GM21423 (cell line): ENCODE measurements at regions not wholly inside any gene's neighbourhood (a gene's known extent, or its start where the extent isn't known, plus 50 kb on each side); places are given as distances from the start of the nearest gene placed in this dataset.

Source experiments
- ATAC-seq: cut with Tn5 transposase; IDR thresholded peaks from one replicate; pipeline ENCODE4 v1.9.1; 2021; ENCODE audit warnings: mild to moderate bottlenecking, moderate library complexity; ENCODE audit not compliant: unreplicated experiment

DNA sequence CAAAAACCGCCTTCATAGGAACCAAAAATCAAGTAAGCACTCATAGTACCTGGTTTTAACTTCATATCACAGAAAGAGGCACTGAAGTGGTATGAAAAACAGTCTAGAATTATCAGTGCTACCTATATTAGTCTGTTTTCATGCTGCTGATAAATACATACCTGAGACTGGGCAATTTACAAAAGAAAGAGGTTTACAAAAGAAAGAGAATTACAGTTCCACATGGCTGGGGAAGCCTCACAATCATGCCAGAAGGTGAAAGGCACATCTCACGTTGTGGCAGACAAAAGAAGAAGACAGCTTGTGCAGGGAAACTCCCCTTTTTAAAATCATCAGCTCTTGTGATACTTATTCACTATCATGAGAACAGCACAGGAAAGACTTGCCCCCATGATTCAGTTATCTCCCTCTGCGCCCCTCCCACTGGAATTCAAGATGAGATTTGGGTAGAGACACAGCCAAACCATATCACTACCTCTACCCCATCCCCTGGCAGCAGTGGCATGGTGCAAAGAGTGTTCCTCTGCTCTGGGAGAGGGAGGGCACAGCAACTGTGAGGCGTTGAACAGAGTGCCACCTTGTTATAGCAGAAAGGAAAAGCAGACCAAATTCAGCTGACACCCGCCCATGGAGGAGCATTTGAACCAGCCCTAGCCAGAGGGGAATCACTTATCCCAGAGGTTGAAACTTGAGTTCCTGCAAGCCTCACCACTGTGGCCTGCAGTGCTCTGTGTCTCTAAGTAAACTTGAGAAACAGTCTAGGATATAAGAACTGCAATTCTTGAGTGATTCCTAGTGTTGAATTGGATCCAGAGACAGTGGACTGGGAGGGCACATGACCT is 61.9 kb upstream of the PTPRZ1 start:
- no peak for ATAC-seq

DNA sequence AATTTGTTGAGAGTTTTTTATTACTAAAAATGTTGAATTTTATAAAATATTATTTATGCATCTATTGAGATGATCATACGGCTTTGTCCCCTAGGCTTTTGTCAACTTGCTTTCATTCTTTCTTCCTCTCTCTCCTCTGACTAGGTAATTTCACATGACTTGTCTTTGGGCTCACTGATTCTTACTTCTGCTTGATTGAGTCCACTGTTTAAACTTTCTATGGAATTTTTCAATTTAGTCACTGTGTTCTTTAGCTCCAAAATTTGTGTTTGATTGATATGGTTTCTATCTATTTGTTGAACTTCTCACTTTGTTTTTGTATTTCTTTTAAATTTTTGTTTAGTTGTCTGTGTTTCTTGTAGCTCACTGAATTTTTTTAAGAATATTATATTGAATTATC is 65.9 kb upstream of the PTPRZ1 start:
- no peak for ATAC-seq

DNA sequence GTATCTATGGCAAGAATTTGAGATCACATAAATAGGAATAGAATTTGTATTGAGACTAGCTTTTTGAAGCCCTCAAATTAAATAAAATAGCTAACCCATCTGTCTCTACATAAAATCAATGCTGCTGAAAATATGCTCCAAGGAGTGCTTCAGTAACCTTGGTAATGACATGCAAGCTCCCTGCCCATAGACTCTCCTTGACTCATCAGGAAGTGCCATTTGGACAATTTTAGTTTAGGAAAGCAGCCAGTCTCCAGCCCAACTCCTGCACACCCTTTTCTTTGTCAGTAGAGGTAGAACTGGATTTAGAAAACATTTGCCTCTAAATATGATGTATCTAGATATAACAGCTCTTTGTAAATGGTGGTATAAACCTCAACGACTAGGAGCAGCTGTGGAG is 69.9 kb upstream of the PTPRZ1 start:
- ATAC-seq: no peak

DNA sequence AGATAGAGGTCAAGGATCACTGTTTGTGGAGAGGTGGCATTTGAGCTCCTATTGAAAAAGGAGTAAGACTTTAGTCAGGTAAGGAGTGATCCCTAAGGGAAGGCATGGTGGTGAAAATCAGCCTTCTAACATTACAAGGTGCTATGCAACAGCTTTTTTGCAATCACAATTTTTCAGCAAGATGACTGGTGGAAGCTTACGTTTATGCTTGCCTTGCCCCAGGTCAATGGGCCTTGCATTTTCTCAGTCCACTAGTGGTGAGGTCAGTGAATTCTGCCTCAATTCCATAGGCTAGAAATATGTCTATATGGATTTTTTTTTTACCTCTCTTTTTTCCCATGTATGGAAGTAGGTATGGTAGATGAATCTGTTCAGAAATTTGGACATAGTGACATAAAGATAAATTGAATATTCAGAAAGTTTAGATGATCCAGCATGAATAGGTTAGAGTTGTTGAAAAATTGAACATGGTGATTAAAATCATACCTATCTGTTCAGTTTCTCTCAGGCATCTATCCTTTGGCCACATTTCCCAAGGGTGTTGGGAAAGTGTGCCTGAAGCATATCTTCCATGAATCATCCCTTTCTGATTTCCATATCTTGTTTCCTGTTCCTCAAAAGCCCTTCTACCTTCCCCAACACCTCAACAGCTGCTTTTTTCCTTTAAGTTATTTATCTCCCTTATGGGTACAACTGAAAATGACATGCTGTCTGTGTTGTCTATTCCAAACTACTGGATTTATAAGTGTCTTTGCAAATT is 71.9 kb upstream of the PTPRZ1 start:
- no peak for ATAC-seq

DNA sequence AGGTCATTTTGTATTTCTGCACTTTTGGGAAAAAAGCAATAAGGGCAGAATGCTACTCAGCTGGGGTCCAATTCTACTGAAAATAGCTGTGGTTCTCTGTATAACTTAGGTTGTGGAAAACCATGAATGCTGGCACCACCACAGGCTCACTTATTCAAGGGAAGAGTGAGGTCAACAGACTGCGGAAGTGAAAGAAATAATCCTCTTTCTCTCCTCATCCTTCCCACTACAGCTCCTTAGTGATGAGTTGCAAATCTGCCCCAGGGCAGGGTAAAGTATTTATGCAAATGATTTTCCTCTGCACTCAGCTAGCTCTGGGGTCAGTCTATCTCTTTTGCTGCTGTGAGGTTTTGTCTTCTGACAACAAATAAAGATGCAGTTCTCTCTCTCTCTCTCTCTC is 74.1 kb upstream of the PTPRZ1 start:
- ATAC-seq: no peak

DNA sequence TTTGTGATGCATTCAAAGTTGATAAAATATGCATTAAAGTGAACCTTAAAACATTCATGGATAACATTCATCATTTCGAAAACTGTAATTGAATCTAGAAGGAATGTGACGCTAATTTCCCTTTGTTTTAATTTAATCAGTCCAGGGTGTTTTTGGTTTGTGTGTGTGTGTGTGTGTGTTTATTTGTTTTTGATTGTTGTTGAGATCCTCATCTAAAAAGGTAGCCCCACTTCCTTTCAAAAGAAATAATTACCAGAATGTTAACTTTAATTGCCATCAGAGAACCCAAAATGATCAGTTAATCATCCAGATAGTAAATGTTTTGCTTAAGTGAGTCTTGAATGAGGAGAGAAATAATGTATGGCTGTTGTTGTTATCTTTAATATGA is 74.5 kb upstream of the PTPRZ1 start:
- no peak for ATAC-seq

DNA sequence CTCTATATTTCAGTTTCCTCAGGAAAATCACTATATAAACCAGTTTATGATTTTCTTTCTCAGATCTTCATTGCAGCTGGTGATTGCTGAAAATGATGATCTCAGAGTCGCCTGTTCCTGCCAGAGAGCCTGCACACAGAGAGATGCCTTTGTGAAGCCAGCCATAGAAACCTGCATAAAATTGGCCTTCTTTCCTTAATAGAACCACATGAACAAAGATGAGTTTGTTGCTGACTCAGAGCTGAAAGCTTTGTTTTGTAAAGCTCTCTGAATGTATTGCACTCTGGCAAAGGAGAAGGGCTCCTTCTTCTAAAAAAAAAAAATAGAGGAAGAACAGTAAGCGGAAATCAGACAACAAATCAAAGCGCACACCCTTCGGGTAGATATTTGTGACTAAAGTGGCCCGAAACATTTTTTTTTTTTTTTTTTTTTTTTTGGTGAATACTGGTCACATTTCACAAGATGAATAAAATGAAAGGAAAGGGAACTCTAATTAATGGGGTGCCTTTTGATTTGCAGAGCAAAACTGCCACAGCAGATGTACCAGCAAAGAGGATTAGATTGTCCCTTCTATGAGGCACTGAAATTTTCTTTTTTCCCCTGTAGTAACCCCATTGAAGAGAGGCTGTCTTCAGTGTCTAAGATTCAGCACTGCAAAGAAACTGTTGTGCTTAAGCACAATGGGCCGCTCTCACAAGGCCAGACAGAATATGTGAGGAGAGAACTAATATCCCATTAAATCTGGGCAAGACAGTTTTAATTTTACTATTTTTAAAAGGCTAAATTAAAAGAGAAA is 75.1 kb upstream of the PTPRZ1 start:
- ATAC-seq: no peak

DNA sequence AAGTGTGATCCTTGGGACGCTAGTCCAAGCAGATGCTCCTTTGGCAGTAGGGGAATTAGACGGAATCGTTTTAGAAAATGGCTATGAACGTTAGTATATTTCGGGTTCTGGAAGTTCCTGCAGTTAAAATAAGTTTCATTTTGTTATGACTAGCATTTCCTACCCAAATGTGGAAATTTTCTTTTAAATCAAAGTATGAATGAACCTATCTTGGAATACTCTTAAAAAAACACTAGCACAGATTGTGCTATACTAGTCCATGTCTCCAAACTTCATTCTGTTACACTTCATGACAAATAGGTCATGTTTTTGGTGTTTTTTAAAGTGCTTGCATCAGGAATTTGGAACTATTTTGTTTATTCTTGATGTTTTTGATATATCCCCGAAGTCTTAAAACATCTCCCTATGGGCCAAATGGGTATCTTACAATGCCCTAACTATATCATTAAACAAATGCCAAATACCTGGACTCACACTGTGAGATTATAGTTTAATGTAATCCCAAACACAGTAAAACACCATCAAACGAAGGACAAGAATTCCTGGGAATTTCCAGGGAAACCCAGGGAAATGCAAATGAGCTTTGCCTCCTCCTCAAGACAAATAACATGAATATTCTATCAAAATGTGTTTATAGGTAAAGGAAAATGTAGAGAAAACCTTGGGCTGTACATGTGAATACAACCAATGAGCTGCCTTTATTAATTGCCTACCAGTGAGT is 75.9 kb upstream of the PTPRZ1 start:
- ATAC-seq: no peak

DNA sequence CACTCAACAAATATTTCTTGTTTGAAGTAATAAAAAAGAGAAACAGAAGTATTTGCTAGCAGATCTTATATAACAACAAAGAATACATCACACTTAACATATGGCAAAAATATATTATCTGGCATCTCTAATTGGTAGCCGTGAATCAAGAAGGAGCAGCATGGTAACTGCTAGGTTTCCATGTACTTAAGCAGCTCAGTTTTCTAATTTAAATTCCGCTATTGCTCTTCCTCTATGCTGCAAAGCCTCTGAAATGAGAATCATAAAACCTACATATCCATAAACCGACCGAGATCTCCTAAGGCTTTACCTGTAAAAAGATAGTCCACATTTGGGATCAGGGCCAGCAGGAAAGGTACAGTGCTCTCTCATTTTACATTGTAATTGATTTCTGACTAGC is 76.6 kb upstream of the PTPRZ1 start:
- no peak for ATAC-seq

DNA sequence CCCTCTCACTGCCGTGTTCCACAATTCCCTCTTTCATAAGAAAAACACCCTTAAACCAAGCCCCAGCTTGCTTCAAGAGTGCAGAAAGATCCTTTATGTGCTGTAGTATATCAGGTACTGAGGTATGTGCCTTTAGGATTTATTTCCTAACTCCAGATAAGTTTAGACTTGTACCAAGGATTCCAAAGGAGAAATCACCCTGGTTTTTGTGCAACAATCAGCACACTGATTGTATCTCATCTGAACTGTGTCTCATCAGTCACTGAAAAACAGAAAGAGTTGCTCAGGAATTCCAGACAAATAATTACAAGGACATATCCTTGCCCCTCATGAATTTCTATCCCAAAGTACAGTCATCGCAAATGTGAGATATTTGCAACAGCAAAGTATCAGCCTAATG is 77.2 kb upstream of the PTPRZ1 start:
- no peak for ATAC-seq

DNA sequence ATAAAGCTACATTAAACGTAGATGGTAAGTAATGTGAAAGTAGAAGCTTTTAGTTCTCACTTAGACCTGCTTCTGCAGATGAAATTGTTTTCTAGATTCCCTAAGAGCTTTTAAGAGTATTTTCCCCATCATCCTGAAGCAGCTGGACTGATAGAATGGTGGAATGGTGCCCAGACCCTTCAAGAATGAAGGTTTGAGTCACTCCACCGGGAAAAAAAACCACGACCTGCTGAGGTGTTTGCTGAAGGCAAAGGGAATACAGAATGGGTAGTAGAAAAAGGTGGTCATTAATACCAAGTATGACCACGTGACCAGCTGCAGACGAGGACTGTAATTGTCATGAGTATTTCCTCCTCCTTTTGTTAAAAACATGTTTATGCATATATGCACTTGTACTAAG is 79.2 kb upstream of the PTPRZ1 start:
- no peak for ATAC-seq

DNA sequence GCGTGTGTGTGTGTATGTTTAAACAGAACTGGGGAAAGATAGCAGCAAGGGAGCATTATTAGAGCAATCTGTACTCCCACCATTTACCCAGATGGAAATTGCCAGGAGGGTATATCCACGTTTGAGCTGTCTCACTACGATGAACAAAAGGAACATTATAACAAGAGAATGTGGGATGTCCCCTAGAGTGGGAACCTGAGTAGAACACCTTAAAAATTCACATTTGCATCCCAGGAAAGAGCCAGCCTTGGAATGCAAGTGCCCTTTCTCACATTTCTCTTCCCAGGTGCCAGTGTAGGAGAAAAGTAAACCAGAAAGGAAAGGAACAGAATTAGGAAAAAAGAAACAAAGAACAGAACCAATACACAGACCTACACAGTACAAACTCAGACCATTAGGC is 95.3 kb upstream of the PTPRZ1 start:
- no peak for ATAC-seq

DNA sequence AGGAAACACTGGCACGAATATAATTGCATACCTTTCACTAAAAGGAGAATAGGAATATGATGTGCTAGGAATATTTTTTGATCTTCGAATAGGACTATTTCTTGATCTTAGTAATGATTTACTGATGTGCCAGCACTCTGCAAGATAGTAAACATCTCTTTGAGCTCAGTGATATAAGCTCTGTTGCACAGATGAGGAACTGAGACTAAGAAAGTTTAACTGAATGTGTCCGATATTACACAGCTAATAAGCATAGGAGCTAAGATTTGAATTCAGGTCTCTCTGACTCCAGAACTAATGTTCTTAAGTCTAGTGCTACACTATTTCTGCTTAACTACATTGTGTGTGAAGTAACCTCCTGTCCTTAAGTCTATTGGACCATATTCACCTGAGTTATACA is 98.4 kb upstream of the PTPRZ1 start:
- ATAC-seq: peak; percentile 46

DNA sequence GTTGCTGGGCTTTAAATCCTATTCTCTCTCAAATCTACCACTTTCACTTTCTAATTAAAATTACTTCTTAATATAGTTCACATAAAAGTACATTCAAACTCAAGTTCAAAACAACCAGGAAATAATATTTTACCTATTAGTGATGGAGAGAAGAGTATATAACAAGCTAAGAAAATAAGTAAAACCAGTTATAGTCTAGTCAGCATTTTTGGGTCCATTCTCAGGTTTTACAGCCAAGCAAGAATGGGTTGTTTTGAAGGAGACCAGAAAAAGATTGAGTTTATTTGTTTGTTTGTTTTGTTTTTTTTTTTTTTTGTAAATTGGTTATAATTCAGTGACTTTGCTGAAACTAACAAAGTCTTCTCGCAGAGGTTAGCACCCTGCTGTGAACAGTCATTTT is 106.3 kb upstream of the PTPRZ1 start:
- ATAC-seq: no peak

DNA sequence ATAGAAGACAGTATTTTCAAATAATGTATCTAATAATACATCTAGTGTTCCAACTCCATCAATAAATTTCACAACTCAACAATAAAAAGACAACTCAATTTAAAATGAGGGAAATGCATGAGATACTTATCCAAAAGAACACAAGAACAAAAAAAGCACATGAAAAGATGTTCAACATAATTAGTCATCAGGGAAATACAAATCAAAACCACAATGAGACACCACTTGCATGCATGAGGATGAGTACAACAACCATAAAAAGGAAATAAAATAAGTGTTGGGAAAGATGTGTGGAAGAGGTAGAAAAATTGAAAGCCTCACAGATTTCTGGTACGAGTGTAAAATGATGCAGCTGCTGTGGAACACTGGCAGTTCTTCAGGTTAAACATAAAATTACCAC is 111.6 kb upstream of the PTPRZ1 start:
- ATAC-seq: no peak

DNA sequence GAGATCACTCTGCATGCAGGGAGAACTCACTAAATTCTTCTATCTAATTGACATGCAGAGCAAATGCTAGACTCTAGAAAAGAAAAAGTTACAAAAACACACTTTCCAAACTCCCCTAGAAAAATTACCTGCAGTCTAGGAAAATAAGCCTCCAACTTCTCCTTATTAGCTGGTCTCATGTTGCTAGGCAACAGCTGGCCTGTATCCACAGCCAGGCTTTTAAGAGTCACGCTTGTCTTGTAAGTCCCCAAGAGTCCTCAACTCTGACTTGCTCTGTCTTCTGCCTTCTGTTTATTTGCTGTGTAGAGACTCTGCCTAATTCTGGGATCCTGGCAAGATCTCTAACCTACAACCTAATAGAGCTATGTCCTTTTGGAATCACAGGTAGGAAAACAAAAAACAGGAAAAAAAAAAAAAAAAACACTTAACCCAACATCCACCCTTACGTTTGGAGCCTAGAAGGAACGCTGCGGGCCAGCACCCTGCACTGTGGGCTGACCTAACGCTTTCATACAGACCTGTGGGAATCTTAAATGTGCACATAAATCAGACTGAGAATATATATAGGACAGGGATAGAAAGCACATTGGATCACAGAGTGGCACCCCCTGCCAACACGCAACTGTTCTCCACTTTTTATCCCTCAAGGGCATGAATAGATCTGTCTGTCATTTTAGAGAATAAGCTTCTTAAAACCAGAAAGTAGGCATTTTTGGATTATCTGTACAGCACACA is 117.0 kb upstream of the PTPRZ1 start:
- ATAC-seq: no peak

DNA sequence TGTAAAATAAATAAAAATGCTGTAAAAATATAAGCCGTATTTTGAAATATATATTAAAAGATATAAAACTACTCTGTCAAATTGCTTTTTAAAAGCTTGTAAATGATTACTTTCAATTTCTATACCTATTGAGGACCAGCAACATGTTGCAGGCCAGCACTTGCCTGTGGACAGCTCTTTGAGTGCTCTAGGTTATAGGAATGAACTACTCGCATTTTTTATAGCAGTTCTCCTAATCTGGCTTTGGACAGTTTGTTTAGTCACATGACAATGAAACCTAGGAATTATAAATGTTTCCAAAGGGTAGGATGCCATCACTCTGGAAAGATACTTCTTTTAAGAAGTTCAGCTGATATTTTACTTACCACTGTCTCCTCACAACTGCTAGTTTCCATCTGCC is 117.7 kb upstream of the PTPRZ1 start:
- ATAC-seq: no peak

DNA sequence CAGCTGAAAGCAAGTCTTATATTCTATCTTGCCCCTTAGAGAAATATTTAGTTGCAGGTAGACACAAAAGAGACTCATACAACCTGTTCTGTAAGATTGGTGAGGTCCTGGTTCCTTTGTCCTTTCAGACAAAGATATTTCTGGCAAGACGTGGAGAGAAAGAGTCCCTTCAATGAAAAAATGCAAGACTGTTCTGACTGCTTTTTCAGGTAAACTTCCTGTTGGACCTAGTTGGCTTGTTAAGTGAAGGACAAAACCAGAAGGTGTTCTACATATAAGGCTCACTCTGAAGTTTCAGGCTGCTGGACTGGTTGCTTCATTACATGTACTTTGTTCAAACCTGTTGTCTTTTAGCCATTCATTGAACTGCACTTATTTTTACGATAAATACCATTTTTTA is 119.0 kb upstream of the PTPRZ1 start:
- ATAC-seq: no peak

DNA sequence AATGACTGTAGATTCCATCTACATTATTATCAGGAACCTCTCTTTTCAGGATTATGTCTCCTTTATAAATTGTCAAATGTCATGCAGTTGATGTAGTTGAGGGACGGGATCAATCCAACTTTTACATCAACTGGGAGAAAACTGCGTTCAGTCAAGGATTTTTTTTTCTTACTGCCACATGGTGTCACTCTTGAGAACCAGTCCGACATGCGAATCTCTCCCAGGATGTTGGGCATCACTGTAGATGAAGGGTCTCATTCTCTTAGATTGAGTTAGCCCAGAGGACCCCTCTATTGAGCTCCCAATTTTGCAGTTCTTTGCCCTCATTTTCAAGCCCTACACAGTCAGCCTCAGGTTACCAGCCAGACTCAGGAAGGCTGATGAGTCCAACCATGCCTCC is 120.3 kb upstream of the PTPRZ1 start:
- ATAC-seq: no peak

DNA sequence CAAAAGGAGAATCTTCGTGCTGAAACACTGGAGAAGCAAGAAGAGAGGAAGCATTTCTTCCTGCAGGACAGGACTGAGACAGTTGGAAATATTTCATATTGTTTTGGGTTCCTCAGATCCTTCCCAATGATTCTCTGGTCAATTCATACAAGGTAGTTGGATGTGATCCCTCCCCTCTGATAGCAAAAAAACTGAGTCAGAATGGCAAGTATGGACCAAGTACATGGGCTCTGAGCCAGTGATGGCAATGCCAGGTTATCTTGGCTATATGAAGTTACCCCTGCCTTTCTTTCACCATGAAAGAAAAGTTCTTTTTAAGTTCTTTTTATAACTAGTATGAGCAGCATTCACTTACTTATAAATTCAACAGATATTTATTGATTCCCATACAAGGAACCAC is 124.4 kb upstream of the PTPRZ1 start:
- ATAC-seq: no peak
